ENCODE measurements at regions not wholly inside any gene's neighbourhood (a gene's known extent, or its start where the extent isn't known, plus 50 kb on each side); places are given as distances from the start of the nearest gene placed in this dataset.
"Not testable (repeated sequence)": the region's sequence is repeated elsewhere in the genome, so short reads cannot be mapped to it uniquely, and the experiment has no call there.

DNA sequence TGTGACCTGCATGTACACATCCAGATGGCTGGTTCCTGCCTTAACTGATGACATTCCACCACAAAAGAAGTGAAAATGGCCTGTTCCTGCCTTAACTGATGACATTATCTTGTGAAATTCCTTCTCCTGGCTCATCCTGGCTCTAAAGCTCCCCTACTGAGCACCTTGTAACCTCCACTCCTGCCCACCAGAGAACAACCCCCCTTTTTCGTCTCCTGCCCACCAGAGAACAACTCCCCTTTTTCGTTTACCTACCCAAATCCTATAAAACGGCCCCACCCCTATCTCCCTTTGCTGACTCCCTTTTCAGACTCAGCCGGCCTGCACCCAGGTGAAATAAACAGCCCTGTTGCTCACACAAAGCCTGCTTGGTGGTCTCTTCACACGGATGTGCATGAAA, 212.2 kb downstream of the KITLG start:
- DNase-seq (ENCODE audit: low spot score) = not testable (repeated sequence)

DNA sequence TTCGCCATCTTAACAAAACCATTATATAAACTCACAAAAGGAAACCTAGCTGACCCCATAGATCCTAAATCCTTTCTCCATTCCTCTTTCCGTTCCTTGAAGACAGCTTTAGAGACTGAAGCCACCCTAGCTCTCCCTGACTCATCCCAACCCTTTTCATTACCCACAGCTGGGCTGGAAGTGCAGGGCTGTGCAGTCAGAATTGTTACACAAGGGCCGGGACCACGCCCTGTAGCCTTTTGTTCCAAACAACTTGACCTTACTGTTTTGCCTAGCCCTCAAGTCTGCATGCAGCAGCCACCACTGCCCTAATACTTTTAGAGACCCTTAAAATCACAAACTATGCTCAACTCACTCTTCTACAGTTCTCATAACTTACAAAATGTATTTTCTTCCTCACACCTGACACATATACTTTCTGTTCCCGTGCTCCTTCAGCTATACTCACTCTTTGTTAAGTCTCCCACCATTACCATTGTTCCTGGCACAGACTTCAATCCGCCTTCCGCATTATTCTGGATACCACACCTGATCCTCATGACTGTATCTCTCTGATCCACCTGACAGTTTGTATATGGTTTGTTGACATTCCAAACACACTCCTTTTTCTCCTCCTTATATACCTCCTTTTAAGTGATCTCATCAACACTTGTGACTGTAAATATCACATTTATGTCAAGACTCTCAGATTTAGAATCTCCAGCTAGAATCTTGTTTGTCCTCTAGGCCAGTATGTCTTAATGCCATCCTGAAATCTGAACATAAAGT, 208.7 kb downstream of the KITLG start:
- DNase-seq (ENCODE audit: low spot score) = no peak

DNA sequence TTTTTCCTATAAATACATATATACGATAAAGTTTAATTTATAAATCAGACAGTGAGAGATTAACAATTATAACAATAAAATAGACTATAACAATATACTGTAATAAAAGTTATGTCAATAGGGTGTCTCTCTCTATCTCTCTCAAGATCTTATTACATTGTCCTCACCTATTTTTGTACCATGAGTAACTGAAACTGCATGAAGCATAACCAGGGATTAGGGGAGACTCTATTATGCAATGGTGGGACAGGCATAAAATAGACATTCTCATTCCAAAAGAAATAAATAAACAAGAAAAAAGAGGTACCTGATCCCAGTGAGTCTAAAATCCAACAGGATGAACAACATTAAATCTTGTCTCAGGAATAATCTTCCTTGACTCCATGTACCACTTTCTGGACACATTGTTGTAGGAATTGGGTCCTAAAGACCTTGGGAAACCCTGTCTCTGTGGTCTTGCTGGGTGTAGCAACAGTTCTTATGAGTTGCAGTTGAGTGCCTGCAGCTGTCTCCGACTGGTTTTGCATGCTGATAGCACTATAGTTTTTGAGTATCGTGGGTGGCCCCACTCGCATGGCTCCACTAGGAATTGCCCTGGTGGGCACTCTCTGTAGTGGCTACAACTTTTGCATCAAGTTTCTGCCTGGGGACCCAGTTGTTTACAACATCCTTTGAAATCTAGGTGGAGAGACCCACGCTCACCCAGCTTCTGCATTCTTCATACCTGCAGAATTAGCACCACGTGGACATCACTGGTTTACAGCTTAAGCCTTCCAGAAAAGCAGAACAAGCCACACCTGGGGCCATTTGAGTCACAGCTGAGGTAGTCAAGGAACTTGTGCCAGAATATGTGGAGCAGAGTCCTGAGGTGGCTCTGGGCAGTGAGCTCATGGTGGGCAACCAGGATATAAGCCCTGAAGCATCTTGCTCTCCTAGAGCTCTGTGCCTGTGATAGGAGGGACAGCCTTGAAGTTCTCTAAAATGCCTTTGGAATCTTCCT, 204.7 kb downstream of the KITLG start:
- DNase-seq (ENCODE audit: low spot score) = no peak

DNA sequence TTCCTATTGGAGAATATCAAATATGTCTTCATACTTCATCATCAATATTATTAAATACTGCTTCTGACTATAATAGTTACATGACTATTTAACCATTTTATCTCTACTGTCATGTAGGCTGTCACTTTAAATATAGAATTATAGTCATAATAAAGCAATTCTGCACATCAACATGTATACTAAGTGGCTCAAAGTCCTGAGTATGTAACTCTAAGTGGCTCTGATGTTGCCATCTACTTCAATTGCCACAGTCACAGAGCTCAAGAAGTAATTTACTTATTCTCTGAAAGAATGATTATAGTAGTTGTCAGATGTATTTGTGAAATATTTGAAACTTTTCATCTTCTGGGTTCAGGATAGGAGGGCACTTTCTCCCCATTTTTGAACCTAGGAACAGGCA, 202.3 kb downstream of the KITLG start:
- DNase-seq (ENCODE audit: low spot score) = no peak

DNA sequence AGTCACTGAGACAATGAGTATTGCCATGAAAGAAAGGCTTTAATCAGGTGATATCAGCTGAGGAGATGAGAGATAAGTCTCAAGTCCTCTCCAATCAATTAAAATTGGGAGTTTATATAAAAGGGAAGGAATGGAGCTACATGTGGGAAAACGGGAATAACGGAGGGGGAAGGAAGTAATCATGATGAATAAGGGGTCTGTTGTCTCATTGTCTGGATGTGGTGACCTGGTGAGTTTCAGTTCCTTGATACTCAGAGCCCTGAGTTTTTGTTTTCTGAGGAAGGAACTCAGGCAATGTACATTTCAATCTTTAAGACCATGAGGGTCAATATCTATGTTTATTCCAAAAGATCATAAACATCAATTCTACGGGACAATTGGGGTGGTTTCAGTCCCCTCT, 198.8 kb downstream of the KITLG start:
- peak; percentile 7 for DNase-seq (ENCODE audit: low spot score)

DNA sequence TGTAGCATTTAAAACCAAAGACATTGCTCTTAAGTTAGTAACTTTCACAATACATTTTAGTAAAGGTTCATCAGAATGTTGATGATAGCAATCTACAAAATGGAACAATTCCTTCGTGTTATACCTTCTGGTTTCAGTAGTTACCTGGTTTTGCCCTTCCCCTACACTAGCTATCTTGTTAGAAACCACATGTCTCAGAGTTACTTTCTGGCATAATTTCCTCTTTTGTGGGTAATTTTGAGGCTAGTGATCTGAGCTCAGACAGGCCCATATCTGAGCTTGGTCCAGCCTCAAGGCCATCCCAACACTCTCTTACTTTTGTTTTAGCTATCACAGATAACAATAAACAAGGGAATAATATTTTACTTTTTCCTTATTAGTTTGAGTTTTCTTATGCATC, 196.9 kb downstream of the KITLG start:
- DNase-seq (ENCODE audit: low spot score) = no peak

DNA sequence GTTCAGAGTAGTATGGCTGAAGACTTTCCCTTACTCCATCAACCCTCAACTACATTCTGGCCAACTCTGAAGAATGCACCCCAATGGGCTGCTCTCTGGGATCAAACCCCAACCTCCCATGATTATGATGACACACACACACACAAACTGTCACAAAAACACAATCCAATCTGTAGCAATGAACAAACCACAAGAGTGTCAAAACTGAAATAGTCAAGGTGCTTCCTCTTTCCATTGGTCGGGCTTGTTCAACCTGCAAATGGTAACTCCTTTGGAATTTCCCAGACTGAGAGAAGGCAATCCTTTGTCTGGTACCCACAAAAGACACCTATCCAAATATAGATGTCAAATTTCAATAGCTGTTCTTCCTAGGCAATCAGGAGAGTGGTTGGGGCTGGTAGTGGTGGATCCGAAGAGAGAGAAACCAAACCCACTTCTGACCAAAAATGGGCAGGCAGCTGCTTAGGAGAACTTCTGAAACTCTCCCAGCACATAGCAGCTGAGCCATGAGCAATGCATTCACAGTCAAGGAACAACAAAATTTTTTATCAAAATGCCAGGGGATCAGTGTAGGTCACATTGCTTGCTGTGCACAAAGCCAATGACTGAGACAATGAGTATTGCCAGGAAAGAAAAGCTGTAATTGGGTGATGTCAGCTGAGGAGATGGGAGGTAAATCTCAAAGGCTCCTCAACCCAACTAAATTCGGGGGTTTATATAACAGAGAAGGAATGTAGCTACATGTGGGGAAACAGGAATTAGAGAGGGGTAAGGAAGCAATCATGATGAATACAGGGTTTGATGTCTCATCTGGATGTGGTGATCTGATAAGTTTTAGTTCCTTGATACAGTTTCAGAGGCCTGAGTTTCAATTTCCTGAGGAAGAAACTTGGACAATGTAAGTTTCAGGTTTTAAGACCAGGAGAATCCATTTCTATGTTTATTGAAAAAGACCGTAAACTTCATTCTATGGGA, 191.4 kb downstream of the KITLG start:
- DNase-seq (ENCODE audit: low spot score) = no peak

DNA sequence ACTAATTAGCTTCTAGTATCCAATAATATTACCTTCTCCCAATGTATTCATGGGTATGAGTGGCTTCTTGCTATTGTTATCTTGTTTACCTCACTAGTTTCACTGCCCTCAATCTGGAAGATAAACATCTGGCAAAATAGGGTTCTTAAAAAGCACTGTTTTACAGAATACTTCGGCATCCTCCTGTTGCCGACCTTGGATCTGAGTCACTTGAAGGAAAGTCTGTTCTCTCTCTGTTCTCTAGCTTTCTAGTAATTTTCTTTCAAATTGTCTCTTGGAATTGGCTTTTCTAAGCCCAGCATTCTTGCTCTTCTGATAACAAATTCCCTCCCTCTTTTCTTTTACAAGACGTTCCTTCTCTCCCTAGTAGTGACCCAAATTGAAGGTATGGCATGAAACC, 189.5 kb downstream of the KITLG start:
- DNase-seq (ENCODE audit: low spot score) = no peak

DNA sequence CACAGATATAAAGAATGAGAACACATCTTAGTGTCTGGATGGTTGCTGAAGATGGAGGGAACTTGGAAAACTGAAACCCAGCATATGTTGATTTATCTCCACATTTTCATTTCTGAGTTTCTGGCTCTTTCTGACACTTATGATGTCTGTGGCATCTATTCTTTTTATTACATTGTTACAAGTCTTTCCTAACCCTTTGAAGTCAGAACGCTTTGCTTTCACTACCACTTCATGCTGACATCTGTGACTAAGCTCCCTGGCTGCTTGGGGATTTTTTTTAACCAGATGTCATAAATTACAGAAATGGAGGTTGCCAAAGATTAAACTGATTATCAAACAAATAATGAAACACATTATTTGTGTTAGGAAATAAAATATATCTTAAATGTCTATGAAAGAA, 188.7 kb downstream of the KITLG start:
- no peak for DNase-seq (ENCODE audit: low spot score)

DNA sequence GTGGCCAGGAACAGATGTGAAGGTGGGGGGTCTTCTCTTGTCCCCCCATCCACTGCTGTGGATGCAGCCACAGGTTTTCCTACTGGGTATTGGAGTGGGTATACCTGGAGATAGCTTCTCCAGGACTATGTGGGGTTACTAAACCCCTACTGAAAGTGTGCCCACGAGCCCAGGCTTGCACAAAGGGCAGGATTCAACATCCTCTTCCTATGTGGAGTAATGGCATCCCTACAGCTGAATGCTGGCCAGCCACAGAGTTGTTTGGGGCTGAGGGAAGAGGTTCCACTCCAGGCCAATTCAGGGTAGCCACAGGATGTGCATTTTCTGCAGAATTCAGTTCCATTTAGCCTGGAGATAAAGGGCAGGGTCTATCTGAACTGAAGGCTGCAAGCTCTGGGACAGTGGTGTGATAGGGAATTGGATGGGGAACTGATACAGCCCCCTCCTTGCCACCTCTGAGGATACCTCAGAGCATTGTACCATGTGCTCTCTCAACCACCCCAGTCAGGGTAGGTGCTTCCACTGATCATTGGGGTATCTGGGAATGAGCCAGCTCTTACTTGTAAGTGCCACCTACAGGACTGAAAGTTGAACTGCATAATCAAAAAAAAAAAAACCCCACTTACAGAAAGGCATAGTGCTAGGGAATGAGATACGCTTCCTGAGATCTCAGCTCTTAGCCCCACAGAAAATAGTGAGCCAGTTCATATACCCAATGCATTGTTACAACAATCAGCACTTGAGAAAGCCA, 187.1 kb downstream of the KITLG start:
- no peak for DNase-seq (ENCODE audit: low spot score)

DNA sequence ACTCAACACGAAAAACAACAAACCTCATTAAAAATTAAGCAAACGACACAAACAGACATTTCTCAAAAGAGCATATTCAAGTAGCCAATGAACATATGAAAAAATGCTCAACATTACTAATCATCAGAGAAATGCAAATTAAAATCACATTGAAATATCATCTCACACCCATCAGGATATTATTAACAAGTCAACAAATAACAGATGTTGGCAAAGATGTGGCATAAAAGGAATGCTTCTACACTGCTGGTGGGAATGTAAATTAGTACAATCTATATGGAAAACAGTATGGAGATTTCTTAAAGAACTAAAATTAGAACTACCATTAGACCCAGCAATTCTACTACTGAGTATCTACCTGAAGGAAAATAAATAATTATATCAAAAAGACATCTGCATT, 182.2 kb downstream of the KITLG start:
- DNase-seq (ENCODE audit: low spot score) = no peak

DNA sequence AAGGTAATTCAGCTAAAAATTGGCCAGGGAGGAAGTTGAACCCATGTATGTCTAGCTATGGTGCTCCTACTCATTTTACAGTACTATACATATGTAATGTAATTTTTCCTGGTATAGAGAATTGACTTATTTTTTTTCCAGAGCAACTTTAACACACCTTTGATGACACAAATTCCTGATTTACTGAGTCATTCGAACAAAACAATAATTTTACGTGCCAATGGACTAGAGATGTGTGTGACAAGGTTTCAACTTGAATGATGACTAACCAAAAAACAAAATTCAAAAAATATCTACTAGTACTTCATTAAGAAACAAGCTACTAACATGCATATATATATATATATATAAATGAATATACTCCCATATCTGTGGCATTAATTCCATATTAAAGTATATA, 180.5 kb downstream of the KITLG start:
- DNase-seq (ENCODE audit: low spot score) = no peak

DNA sequence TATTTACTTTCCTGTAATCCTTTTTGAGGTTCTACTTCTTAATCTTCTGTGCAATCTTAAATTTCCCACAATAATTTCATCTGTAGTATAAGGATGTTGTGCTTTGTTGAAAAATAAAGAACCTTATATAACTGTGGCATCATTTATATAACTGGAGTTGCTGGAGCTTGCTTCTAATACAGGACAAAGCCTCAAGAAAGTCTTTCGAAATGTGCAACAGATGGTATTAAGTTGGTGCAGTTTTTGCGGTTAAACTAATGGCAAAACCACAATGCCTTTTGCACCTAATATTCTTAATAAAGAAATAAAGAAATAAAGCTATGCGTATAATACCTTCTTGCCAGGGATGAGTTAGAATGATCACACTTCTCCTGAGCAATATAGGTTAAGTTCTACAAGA, 180.0 kb downstream of the KITLG start:
- no peak for DNase-seq (ENCODE audit: low spot score)

DNA sequence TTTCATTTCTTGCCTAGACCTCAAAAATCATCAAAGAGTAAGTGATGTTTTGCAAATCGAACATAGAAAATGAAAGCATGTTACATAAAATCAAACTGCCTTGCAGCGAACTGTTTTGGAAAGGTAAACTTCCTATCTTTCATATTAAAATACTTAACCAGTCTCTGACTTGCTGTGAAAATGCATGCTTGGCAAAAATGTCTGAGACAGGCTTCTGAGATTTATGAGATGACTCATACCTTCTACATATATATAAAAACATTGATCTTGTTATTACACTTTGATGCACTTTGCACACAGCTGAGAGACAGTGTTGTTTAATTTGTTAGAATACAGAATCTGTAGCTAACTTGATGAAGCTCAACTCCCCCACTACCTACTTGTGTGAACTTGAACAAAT, 179.1 kb downstream of the KITLG start:
- no peak for DNase-seq (ENCODE audit: low spot score)

DNA sequence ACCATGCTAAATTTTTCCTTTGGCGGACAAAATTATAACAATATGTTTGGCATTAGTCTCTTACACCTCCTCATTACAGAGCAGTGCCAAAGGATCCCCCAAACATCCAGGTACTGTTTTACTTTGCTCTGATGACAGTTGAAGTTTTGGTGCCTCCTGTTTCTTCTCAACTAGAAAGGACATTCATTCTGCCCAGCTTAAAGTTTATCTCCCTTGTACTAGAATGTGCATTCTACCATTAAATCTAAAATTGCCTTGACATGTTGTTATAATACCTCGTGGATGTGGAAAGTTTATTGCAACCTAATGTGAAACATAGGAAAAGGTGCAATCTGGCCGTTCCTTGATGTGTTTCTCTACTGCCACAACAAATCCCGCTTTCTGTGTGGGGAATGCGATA, 173.4 kb downstream of the KITLG start:
- no peak for DNase-seq (ENCODE audit: low spot score)

DNA sequence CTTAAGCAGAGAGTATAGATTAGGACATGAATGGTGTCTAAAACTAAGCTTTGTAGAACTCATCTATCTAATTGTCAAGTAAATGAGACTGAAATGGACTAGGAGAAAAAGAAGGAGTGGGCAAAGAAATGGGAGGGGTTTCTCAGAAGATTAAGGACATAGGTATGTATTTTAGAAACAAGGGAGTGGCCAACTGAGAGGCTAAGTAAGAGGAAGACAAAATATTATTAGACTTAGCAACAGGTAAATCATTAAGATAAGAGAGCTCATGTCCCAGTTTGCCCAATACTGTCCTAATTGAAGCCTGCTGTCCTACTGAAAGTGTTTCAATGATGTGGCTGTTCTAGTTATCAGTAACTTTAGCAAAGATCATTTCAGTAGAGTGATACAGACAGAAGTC, 171.4 kb downstream of the KITLG start:
- no peak for DNase-seq (ENCODE audit: low spot score)

DNA sequence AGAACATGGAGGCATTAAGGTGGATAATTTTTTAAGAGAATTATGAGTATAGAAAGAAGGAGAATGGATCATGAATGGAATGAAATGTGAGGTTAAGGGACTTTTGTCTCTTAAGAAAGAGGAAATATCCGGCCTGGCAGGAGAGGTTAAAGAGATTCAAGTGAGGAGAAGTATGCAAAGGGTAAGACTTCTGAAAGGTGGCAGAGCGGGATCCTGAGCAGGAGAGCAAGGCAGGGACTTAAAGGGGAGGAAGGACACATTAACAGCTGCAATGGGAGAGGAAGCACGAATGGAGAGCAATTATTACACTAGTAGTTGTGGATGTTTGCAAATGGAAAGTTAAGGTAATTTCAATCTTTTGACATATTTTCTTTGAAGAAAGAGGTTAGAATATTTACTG, 171.0 kb downstream of the KITLG start:
- DNase-seq (ENCODE audit: low spot score) = no peak

DNA sequence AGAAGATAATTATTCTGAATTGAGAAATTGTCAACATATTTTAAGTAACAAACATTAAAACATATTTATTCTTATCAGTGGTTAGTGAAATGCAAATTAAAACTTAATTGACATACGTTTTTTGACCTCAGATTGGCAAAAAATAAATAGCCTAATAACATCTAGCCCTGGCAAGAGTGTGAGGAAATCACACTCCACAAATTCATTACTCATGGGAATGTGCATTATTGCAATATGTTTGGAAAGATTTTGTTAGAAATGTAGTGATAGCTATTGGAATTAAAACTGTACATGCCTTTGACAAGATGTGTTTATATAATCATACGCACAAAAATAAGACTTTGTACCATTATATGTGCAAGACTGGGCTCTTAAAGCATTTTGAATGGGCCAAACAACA, 168.6 kb downstream of the KITLG start:
- no peak for DNase-seq (ENCODE audit: low spot score)

DNA sequence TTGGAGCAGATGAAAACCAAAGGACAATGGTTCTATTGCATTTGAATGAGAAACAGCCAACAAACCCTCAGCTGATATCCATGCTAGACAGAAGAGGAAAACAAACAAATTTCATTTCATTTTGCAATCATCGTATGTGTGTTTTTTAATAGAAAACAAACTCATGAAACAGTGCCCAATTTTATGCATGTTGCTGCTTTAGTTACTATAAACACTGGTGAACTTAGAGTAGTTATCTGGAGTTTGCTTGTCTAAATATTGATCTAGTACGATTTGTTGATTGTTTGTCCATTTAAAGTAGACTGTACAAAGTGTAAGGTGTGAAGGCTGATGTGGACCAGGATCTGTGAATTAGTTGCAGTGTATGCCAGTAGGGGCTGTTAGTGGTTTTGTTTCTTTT, 166.6 kb downstream of the KITLG start:
- DNase-seq (ENCODE audit: low spot score) = no peak

DNA sequence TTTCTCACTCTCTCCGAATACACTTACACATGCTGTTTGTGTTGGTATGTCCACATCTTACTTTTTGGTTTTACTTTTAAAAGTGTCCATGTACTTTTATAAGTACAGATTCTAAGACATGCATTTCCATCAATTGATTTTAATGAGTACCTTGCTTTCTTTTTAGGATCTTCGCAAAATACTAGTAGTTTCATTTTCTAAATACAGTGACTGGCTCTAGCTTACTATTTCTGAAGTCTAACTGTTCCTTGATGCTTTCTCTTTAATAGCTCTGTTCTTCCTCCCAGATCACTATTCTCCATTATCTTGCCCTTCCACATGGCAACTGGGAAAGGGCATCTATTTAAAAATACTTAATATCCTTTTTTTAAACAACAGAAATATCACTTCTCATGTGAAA, 164.1 kb downstream of the KITLG start:
- no peak for DNase-seq (ENCODE audit: low spot score)

DNA sequence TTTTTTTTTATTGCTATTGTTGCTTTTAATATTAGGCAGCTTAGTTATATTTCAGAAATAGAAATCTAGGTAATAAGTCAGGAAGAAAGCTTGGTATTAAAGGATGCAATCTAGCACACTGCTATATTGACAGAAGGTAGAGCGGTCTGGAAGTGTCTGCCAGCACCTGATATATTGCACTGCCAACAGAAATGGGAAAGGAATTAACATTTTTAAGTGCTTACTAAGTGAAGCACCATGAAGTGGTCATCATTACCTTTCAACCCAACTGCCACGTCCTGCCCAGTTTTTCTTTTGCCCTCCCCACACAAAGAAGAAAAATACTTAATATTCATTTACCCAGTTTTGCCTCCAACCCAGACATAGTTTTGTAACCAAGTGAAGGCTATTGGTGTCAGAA, 163.5 kb downstream of the KITLG start:
- DNase-seq (ENCODE audit: low spot score) = no peak

Data from globus pallidus (tissue), 1 donor.